ENCODE measurements at regions not wholly inside any gene's neighbourhood (a gene's known extent, or its start where the extent isn't known, plus 50 kb on each side); places are given as distances from the start of the nearest gene placed in this dataset.

GRCh38 chr1:25086518-25087079, 145.7 kb downstream of the SYF2 start:
- H3K27me3 ChIP-seq: peaks cover 6% of the 10 kb centered on the region

GRCh38 chr1:25084407-25084806, 147.9 kb downstream of the SYF2 start:
- Histone ChIP-seq H3K9me3 (ENCODE audit: low read depth) (no peaks in the 10 kb centered on the region), H3K36me3 (replicated peaks; ENCODE audit: insufficient read depth, low read depth) (no peaks in the 10 kb centered on the region), H3K4me2 (no peak overlapping the region), H3K79me2 (no peaks in the 10 kb centered on the region), H3K9me2 (replicated peaks; ENCODE audit: insufficient read depth) (no peaks in the 10 kb centered on the region), H3K27me3 (peaks cover 6% of the 10 kb centered on the region), H2AFZ (no peak overlapping the region), H3K27ac (no peak overlapping the region), H4K20me1 (ENCODE audit: insufficient read depth, poor library complexity, severe bottlenecking) (no peaks in the 10 kb centered on the region), H3K4me1 (ENCODE audit: insufficient read depth) (no peaks in the 10 kb centered on the region), H3K4me3 (no peak overlapping the region)
- DNase-seq (ENCODE audit: low spot score): no peak
- no peak for TF ChIP-seq CTCF (IDR thresholded peaks at IDR 0.05; ENCODE audit: poor library complexity)
- TF ChIP-seq EZH2phosphoT487 (IDR thresholded peaks at IDR 0.05; ENCODE audit: low read depth, severe bottlenecking, unreplicated experiment): no peak
- TF ChIP-seq EZH2 (IDR thresholded peaks at IDR 0.05; ENCODE audit: borderline replicate concordance): no peak
- 75% methylated on average over 1 of the region's 1 CpG for WGBS (ENCODE audit: low lambda C conversion rate, missing lambda C conversion rate)

More at GRCh38 chr1:25086518-25087079, 145.7 kb downstream of the SYF2 start:
- no peaks in the 10 kb centered on the region for H4K20me1 ChIP-seq (ENCODE audit: insufficient read depth, poor library complexity, severe bottlenecking)
- H3K79me2 ChIP-seq: no peaks in the 10 kb centered on the region
- H3K4me1 ChIP-seq (ENCODE audit: insufficient read depth): no peaks in the 10 kb centered on the region
- no peak overlapping the region for H3K4me2 ChIP-seq
- no peak overlapping the region for H3K27ac ChIP-seq
- TF ChIP-seq EZH2 (IDR thresholded peaks at IDR 0.05; ENCODE audit: borderline replicate concordance): no peak
- no peak for TF ChIP-seq CTCF (IDR thresholded peaks at IDR 0.05; ENCODE audit: poor library complexity)
- no peak for TF ChIP-seq EZH2phosphoT487 (IDR thresholded peaks at IDR 0.05; ENCODE audit: low read depth, severe bottlenecking, unreplicated experiment)
- no peaks in the 10 kb centered on the region for H3K9me2 ChIP-seq (replicated peaks; ENCODE audit: insufficient read depth)
- no peaks in the 10 kb centered on the region for H3K36me3 ChIP-seq (replicated peaks; ENCODE audit: insufficient read depth, low read depth)
- no peaks in the 10 kb centered on the region for H3K9me3 ChIP-seq (ENCODE audit: low read depth)
- H3K4me3 ChIP-seq: no peak overlapping the region
- 66% methylated on average over 3 of the region's 3 CpGs for WGBS (ENCODE audit: low lambda C conversion rate, missing lambda C conversion rate)
- no peak for DNase-seq (ENCODE audit: low spot score)
- no peak overlapping the region for H2AFZ ChIP-seq

GRCh38 chr1:25083481-25084345, 148.6 kb downstream of the SYF2 start:
- Histone ChIP-seq H3K4me2 (no peak overlapping the region), H2AFZ (no peak overlapping the region), H3K27me3 (peaks cover 6% of the 10 kb centered on the region), H3K4me1 (ENCODE audit: insufficient read depth) (no peaks in the 10 kb centered on the region), H3K27ac (no peak overlapping the region), H3K4me3 (no peak overlapping the region), H3K9me3 (ENCODE audit: low read depth) (no peaks in the 10 kb centered on the region), H4K20me1 (ENCODE audit: insufficient read depth, poor library complexity, severe bottlenecking) (no peaks in the 10 kb centered on the region), H3K36me3 (replicated peaks; ENCODE audit: insufficient read depth, low read depth) (no peaks in the 10 kb centered on the region), H3K79me2 (no peaks in the 10 kb centered on the region), H3K9me2 (replicated peaks; ENCODE audit: insufficient read depth) (no peaks in the 10 kb centered on the region)
- TF ChIP-seq EZH2 (IDR thresholded peaks at IDR 0.05; ENCODE audit: borderline replicate concordance) (no peak), EZH2phosphoT487 (IDR thresholded peaks at IDR 0.05; ENCODE audit: low read depth, severe bottlenecking, unreplicated experiment) (no peak), CTCF (IDR thresholded peaks at IDR 0.05; ENCODE audit: poor library complexity) (no peak)
- no peak for DNase-seq (ENCODE audit: low spot score)
- WGBS (ENCODE audit: low lambda C conversion rate, missing lambda C conversion rate): 83% methylated on average over 20 of the region's 20 CpGs
